H9 (cell line): ENCODE measurements at regions not wholly inside any gene's neighbourhood (a gene's known extent, or its start where the extent isn't known, plus 50 kb on each side); places are given as distances from the start of the nearest gene placed in this dataset.

Experiments
- DNase-seq: peaks from one replicate; pipeline ENCODE4 v3.0.0-alpha.2; 2017
- H2AFZ ChIP-seq: one replicate; pipeline ENCODE4 v1.6.1; 2013; ENCODE audit warnings: mild to moderate bottlenecking, low read length, control low read depth, moderate library complexity
- H2AK5ac ChIP-seq: 2 replicates; pipeline ENCODE4 v1.6.1; 2013; ENCODE audit warnings: low read length, control low read depth, mixed read lengths; ENCODE audit not compliant: insufficient read length
- H2BK120ac ChIP-seq: one replicate; pipeline ENCODE4 v1.6.1; 2013; ENCODE audit warnings: low read depth, mild to moderate bottlenecking, low read length, control low read depth, inconsistent platforms; ENCODE audit not compliant: poor library complexity, severe bottlenecking
- H2BK12ac ChIP-seq: 2 replicates; pipeline ENCODE4 v1.6.1; 2013; ENCODE audit warnings: low read length, control low read depth, mixed read lengths, low read depth; ENCODE audit not compliant: insufficient read length
- H2BK15ac ChIP-seq: 2 replicates; pipeline ENCODE4 v1.6.1; 2013; ENCODE audit warnings: low read depth, low read length, control low read depth
- H2BK20ac ChIP-seq: one replicate; pipeline ENCODE4 v1.6.1; 2013; ENCODE audit warnings: low read depth, mild to moderate bottlenecking, low read length, control low read depth, inconsistent platforms; ENCODE audit not compliant: poor library complexity, severe bottlenecking
- H2BK5ac ChIP-seq: 2 replicates; pipeline ENCODE4 v1.6.1; 2013; ENCODE audit warnings: low read length, control low read depth, mixed read lengths; ENCODE audit not compliant: insufficient read length
- H3K14ac ChIP-seq: 2 replicates; pipeline ENCODE4 v1.6.1; 2013; ENCODE audit warnings: low read length, control low read depth; ENCODE audit not compliant: insufficient read depth
- H3K18ac ChIP-seq: 2 replicates; pipeline ENCODE4 v1.6.1; 2013; ENCODE audit warnings: low read depth, mild to moderate bottlenecking, mixed read lengths, low read length, control low read depth; ENCODE audit not compliant: insufficient read length
- H3K23ac ChIP-seq: 2 replicates; pipeline ENCODE4 v1.6.1; 2013; ENCODE audit warnings: low read length, control low read depth, mixed read lengths, low read depth; ENCODE audit not compliant: insufficient read length
- H3K23me2 ChIP-seq: 2 replicates; pipeline ENCODE4 v1.6.1; 2013; ENCODE audit warnings: low read depth, mild to moderate bottlenecking, mixed read lengths, low read length, control low read depth; ENCODE audit not compliant: insufficient read length, poor library complexity, severe bottlenecking
- H3K27ac ChIP-seq: 2 replicates; pipeline ENCODE4 v1.5.1; 2013; ENCODE audit warnings: low read length, control low read depth, mixed read lengths, low read depth; ENCODE audit not compliant: insufficient read length
- H3K27me3 ChIP-seq: 2 replicates; pipeline ENCODE4 v1.6.1; 2013; ENCODE audit warnings: low read length, control low read depth, inconsistent platforms; ENCODE audit not compliant: insufficient read depth
- H3K4ac ChIP-seq: 2 replicates; pipeline ENCODE4 v1.6.1; 2013; ENCODE audit warnings: low read depth, mild to moderate bottlenecking, control low read depth, inconsistent platforms, low read length, moderate library complexity
- H3K4me1 ChIP-seq: 2 replicates; pipeline ENCODE4 v1.6.1; 2013; ENCODE audit warnings: low read length, control low read depth, inconsistent platforms; ENCODE audit not compliant: insufficient read depth
- H3K4me2 ChIP-seq: 2 replicates; pipeline ENCODE4 v1.6.1; 2013; ENCODE audit warnings: low read length, control low read depth, mixed read lengths; ENCODE audit not compliant: insufficient read length, insufficient read depth
- H3K56ac ChIP-seq: 2 replicates; pipeline ENCODE4 v1.6.1; 2013; ENCODE audit warnings: low read depth, mild to moderate bottlenecking, mixed read lengths, low read length, control low read depth; ENCODE audit not compliant: insufficient read length
- H3K79me1 ChIP-seq: 2 replicates; pipeline ENCODE4 v1.6.1; 2013; ENCODE audit warnings: low read depth, mild to moderate bottlenecking, moderate library complexity, low read length, control low read depth, inconsistent platforms; ENCODE audit not compliant: insufficient read depth, poor library complexity, severe bottlenecking
- H3K79me2 ChIP-seq: 2 replicates; pipeline ENCODE4 v1.6.1; 2013; ENCODE audit warnings: low read length, control low read depth, inconsistent platforms; ENCODE audit not compliant: insufficient read depth
- H3K9ac ChIP-seq: 2 replicates; pipeline ENCODE4 v1.6.1; 2013; ENCODE audit warnings: low read length, control low read depth, mixed read lengths; ENCODE audit not compliant: insufficient read length; ENCODE audit errors: extremely low read depth
- H3K9me3 ChIP-seq: one replicate; pipeline ENCODE4 v1.6.1; 2013; ENCODE audit warnings: low read depth, low read length, inconsistent platforms; ENCODE audit not compliant: control insufficient read depth
- H3T11ph ChIP-seq: one replicate; pipeline ENCODE4 v1.6.1; 2013; ENCODE audit warnings: mild to moderate bottlenecking, low read length, control low read depth, inconsistent platforms
- H4K20me1 ChIP-seq: one replicate; pipeline ENCODE4 v1.6.1; 2013; ENCODE audit not compliant: control insufficient read depth, insufficient read length, insufficient read depth
- H4K5ac ChIP-seq: 2 replicates; pipeline ENCODE4 v1.6.1; 2013; ENCODE audit warnings: low read depth, mild to moderate bottlenecking, mixed read lengths, low read length, control low read depth; ENCODE audit not compliant: insufficient read length
- H4K8ac ChIP-seq: replicated peaks from 2 replicates; pipeline ENCODE4 v1.6.1; 2013; ENCODE audit warnings: low read length, control low read depth, mixed read lengths, low read depth; ENCODE audit not compliant: insufficient read length
- H4K91ac ChIP-seq: 2 replicates; pipeline ENCODE4 v1.6.1; 2013; ENCODE audit warnings: low read depth, mild to moderate bottlenecking, moderate library complexity, mixed read lengths, low read length, control low read depth; ENCODE audit not compliant: insufficient read length
- H3K27ac Mint-ChIP-seq, 3 experiments: 2 replicates in 2 of 3; 3 replicates in 1 of 3; pipeline ENCODE4 v1.8.0; 2020 to 2021; ENCODE audit warnings: mixed read lengths in 3 of 3, mild to moderate bottlenecking in 1 of 3, moderate library complexity in 1 of 3
- H3K27me3 Mint-ChIP-seq: 2 replicates; pipeline ENCODE4 v1.8.0; 2021; ENCODE audit warnings: low read depth, mild to moderate bottlenecking, moderate library complexity, mixed read lengths
- H3K36me3 Mint-ChIP-seq, 3 experiments: 2 replicates in 2 of 3; 3 replicates in 1 of 3; pipeline ENCODE4 v1.8.0; 2020 to 2021; ENCODE audit warnings: low read depth in 3 of 3, mixed read lengths in 3 of 3; ENCODE audit not compliant: insufficient read depth in 1 of 3
- H3K4me1 Mint-ChIP-seq, 2 experiments: 2 replicates each; pipeline ENCODE4 v1.8.0; 2020; ENCODE audit warnings: mixed read lengths in 2 of 2
- H3K4me3 Mint-ChIP-seq, 2 experiments: 2 replicates in 1 of 2; 3 replicates in 1 of 2; pipeline ENCODE4 v1.8.0; 2020 to 2021; ENCODE audit warnings: mild to moderate bottlenecking in 2 of 2, mixed read lengths in 2 of 2, moderate library complexity in 1 of 2
- H3K9me3 Mint-ChIP-seq, 2 experiments: 2 replicates in 1 of 2; 3 replicates in 1 of 2; pipeline ENCODE4 v1.8.0; 2020; ENCODE audit warnings: mild to moderate bottlenecking in 2 of 2, mixed read lengths in 2 of 2, moderate library complexity in 1 of 2
- WGBS: extraction: QIAGEN DNeasy Blood & Tissue Kit; methylation state at CpG from one replicate; pipeline ENCODE4 v1.1.7; 2013; ENCODE audit warnings: missing lambda C conversion rate, low lambda C conversion rate, mixed read lengths; ENCODE audit not compliant: insufficient read length; ENCODE audit errors: extremely low coverage; 5-methylcytosine and 5-hydroxymethylcytosine counted together
- TF ChIP-seq, protein P1 (sequence below): fragments of 200-600 bp; sonication (generic); conservative IDR thresholded peaks from 3 replicates; pipeline ENCODE4 v1.8.0; 2021; ENCODE audit warnings: antibody characterized with exemption, mild to moderate bottlenecking

DNA sequence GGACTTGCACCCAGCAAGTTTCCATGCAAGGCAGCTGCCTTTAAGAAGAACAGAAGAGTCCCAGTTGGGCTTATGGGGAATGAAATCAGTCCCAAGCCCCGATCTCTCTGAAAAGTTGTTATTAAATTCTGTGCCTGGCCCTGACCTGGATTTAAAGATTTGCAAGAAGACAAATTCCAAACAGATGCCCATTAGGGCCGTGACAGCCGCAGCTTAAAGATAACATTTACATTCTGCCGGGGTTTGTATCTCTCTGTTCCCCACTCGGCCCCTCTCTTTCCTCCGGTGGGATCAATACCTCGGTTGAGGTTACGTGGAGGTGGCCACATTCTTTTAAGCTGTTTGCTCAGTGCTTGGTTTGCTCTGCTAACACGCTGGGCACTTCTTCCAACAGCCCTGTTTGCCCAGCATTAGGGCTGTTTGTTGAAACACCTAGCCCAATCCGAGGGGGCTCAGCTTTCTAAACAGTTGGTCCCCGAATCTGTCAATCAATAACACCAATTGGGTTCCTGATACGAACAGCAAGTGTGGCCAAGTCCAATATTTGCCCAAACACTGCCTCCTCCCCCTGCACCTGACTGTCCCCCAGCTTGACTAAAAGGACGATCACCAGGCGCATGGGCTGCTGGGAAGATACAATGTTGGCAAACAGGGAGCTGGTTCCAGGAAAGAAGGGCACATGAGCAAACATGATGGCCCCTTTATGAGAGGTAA is 108.6 kb downstream of the RPLP1 start:
- Histone ChIP-seq H3K14ac (no peak overlapping the region), H3K9ac (no peak overlapping the region), H3K79me2 (no peaks in the 10 kb centered on the region), H2AK5ac (no peak overlapping the region), H3K9me3 (no peaks in the 10 kb centered on the region), H4K5ac (no peak overlapping the region), H4K91ac (no peak overlapping the region), H3K4ac (no peak overlapping the region), H3K27me3 (no peaks in the 10 kb centered on the region), H3K79me1 (no peaks in the 10 kb centered on the region), H4K8ac (no peak overlapping the region), H3K23ac (no peak overlapping the region), H3K18ac (no peak overlapping the region), H3K4me1 (peaks cover 3% of the 10 kb centered on the region; the same call in 1 of the 2 replicates), H3K4me2 (no peak overlapping the region), H2BK20ac (no peak overlapping the region), H2BK12ac (no peak overlapping the region), H3K56ac (no peak overlapping the region), H3K23me2 (no peaks in the 10 kb centered on the region), H3T11ph (no peak overlapping the region), H4K20me1 (no peaks in the 10 kb centered on the region), H2AFZ (no peak overlapping the region), H3K27ac (no peak overlapping the region), H2BK5ac (no peak overlapping the region), H2BK15ac (no peak overlapping the region), H2BK120ac (no peak overlapping the region)
- no peak for DNase-seq
- Mint-ChIP-seq H3K4me3 (no peak overlapping the region), H3K36me3 (no peaks in the 10 kb centered on the region), H3K27me3 (peaks cover 10% of the 10 kb centered on the region), H3K4me1 (peaks cover 20 to 37% of the 10 kb centered on the region in 2 experiments), H3K9me3 (no peaks in the 10 kb centered on the region), H3K27ac (no peak overlapping the region)
- whole genome bisulfite sequencing: no CpG with 5 or more reads among the region's 14 CpGs
- TF ChIP-seq, protein P1, sequence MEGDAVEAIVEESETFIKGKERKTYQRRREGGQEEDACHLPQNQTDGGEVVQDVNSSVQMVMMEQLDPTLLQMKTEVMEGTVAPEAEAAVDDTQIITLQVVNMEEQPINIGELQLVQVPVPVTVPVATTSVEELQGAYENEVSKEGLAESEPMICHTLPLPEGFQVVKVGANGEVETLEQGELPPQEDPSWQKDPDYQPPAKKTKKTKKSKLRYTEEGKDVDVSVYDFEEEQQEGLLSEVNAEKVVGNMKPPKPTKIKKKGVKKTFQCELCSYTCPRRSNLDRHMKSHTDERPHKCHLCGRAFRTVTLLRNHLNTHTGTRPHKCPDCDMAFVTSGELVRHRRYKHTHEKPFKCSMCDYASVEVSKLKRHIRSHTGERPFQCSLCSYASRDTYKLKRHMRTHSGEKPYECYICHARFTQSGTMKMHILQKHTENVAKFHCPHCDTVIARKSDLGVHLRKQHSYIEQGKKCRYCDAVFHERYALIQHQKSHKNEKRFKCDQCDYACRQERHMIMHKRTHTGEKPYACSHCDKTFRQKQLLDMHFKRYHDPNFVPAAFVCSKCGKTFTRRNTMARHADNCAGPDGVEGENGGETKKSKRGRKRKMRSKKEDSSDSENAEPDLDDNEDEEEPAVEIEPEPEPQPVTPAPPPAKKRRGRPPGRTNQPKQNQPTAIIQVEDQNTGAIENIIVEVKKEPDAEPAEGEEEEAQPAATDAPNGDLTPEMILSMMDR: no peak
